ENCODE measurements at regions not wholly inside any gene's neighbourhood (a gene's known extent, or its start where the extent isn't known, plus 50 kb on each side); places are given as distances from the start of the nearest gene placed in this dataset.

- no peak overlapping the region for H3K4me3 Mint-ChIP-seq (ENCODE audit: unreplicated experiment)
- no peak for TF ChIP-seq CTCF (IDR thresholded peaks at IDR 0.05; ENCODE audit: partially characterized antibody, unreplicated experiment)
- H3K9me3 Mint-ChIP-seq (ENCODE audit: unreplicated experiment): peaks cover 1% of the 10 kb centered on the region
- no peak for DNase-seq
- H3K27ac Mint-ChIP-seq (ENCODE audit: unreplicated experiment): no peak overlapping the region
- H3K27me3 Mint-ChIP-seq (ENCODE audit: unreplicated experiment): no peaks in the 10 kb centered on the region
- no peaks in the 10 kb centered on the region for H3K36me3 Mint-ChIP-seq (ENCODE audit: unreplicated experiment)
- H3K4me1 Mint-ChIP-seq (ENCODE audit: low read depth, unreplicated experiment): peaks cover 12% of the 10 kb centered on the region
Observed at GRCh38 chr6:147035886-147036285, 168.3 kb upstream of the STXBP5 start.

- Mint-ChIP-seq H3K9me3 (ENCODE audit: unreplicated experiment) (no peaks in the 10 kb centered on the region), H3K36me3 (ENCODE audit: unreplicated experiment) (no peaks in the 10 kb centered on the region), H3K27me3 (ENCODE audit: unreplicated experiment) (no peaks in the 10 kb centered on the region), H3K4me3 (ENCODE audit: unreplicated experiment) (no peak overlapping the region), H3K4me1 (ENCODE audit: low read depth, unreplicated experiment) (peaks cover 11% of the 10 kb centered on the region), H3K27ac (ENCODE audit: unreplicated experiment) (no peak overlapping the region)
- no peak for DNase-seq
- no peak for TF ChIP-seq CTCF (IDR thresholded peaks at IDR 0.05; ENCODE audit: partially characterized antibody, unreplicated experiment)
Observed at GRCh38 chr6:147037881-147038280, 166.3 kb upstream of the STXBP5 start.

GRCh38 chr6:147040121-147040910 is 163.9 kb upstream of the STXBP5 start:
- Mint-ChIP-seq H3K36me3 (ENCODE audit: unreplicated experiment) (peaks cover 12% of the 10 kb centered on the region), H3K9me3 (ENCODE audit: unreplicated experiment) (no peaks in the 10 kb centered on the region), H3K4me1 (ENCODE audit: low read depth, unreplicated experiment) (no peaks in the 10 kb centered on the region), H3K27me3 (ENCODE audit: unreplicated experiment) (no peaks in the 10 kb centered on the region), H3K4me3 (ENCODE audit: unreplicated experiment) (no peak overlapping the region), H3K27ac (ENCODE audit: unreplicated experiment) (no peak overlapping the region)
- TF ChIP-seq CTCF (IDR thresholded peaks at IDR 0.05; ENCODE audit: partially characterized antibody, unreplicated experiment): no peak
- DNase-seq: no peak

- no peaks in the 10 kb centered on the region for H3K27me3 Mint-ChIP-seq (ENCODE audit: unreplicated experiment)
- peaks cover 12% of the 10 kb centered on the region for H3K36me3 Mint-ChIP-seq (ENCODE audit: unreplicated experiment)
- no peaks in the 10 kb centered on the region for H3K9me3 Mint-ChIP-seq (ENCODE audit: unreplicated experiment)
- DNase-seq: no peak
- TF ChIP-seq CTCF (IDR thresholded peaks at IDR 0.05; ENCODE audit: partially characterized antibody, unreplicated experiment): no peak
- no peaks in the 10 kb centered on the region for H3K4me1 Mint-ChIP-seq (ENCODE audit: low read depth, unreplicated experiment)
- no peak overlapping the region for H3K4me3 Mint-ChIP-seq (ENCODE audit: unreplicated experiment)
- H3K27ac Mint-ChIP-seq (ENCODE audit: unreplicated experiment): no peak overlapping the region
Observed at GRCh38 chr6:147042679-147043078, 161.5 kb upstream of the STXBP5 start.

- Mint-ChIP-seq H3K4me3 (ENCODE audit: unreplicated experiment) (no peak overlapping the region), H3K4me1 (ENCODE audit: low read depth, unreplicated experiment) (no peaks in the 10 kb centered on the region), H3K36me3 (ENCODE audit: unreplicated experiment) (peaks cover 12% of the 10 kb centered on the region), H3K27ac (ENCODE audit: unreplicated experiment) (peak overlapping the region; percentile 3), H3K27me3 (ENCODE audit: unreplicated experiment) (no peaks in the 10 kb centered on the region), H3K9me3 (ENCODE audit: unreplicated experiment) (no peaks in the 10 kb centered on the region)
- DNase-seq: no peak
- no peak for TF ChIP-seq CTCF (IDR thresholded peaks at IDR 0.05; ENCODE audit: partially characterized antibody, unreplicated experiment)
Observed at GRCh38 chr6:147043994-147044477, 160.2 kb upstream of the STXBP5 start.
